HEK293T (cell line): ENCODE measurements at regions not wholly inside any gene's neighbourhood (a gene's known extent, or its start where the extent isn't known, plus 50 kb on each side); places are given as distances from the start of the nearest gene placed in this dataset.
"Not testable (repeated sequence)": the region's sequence is repeated elsewhere in the genome, so short reads cannot be mapped to it uniquely, and the experiment has no call there.

Source experiments
- CTCF ChIA-PET: fragments of 350-600 bp; formaldehyde crosslinking; extraction: SDS; loops from one replicate; lab custom pipeline; 2021; ENCODE audit warnings: antibody characterized with exemption, inconsistent platforms; lab: Yijun Ruan, JAX
- POLR2A ChIA-PET: fragments of 350-600 bp; formaldehyde crosslinking; extraction: SDS; loops from one replicate; lab custom pipeline; 2020; ENCODE audit warnings: antibody characterized with exemption, inconsistent platforms; lab: Yijun Ruan, JAX
- DNase-seq: peaks from one replicate; pipeline ENCODE4 v3.0.0; 2012; ENCODE audit warnings: mixed read lengths; ENCODE audit errors: extremely low spot score
- ARNT ChIP-seq: fragments of 450-650 bp; IDR thresholded peaks from 2 replicates; pipeline ENCODE4 v1.6.1; 2017; ENCODE audit warnings: mild to moderate bottlenecking
- BHLHE40 ChIP-seq: fragments of 450-650 bp; IDR thresholded peaks from 2 replicates; pipeline ENCODE4 v1.6.1; 2016; ENCODE audit warnings: mild to moderate bottlenecking, moderate library complexity, borderline replicate concordance
- CTBP1 ChIP-seq: fragments of 450-650 bp; IDR thresholded peaks from 2 replicates; pipeline ENCODE4 v1.6.1; 2016; ENCODE audit warnings: borderline replicate concordance
- ELF4 ChIP-seq: fragments of 450-650 bp; IDR thresholded peaks from 2 replicates; pipeline ENCODE4 v1.6.1; 2017; ENCODE audit warnings: antibody characterized with exemption
- FOXA1 ChIP-seq: fragments of 450-650 bp; IDR thresholded peaks from 2 replicates; pipeline ENCODE4 v1.6.1; 2016; ENCODE audit warnings: mild to moderate bottlenecking
- FOXK2 ChIP-seq: fragments of 450-650 bp; IDR thresholded peaks from 2 replicates; pipeline ENCODE4 v1.6.1; 2016; ENCODE audit warnings: mild to moderate bottlenecking
- FOXM1 ChIP-seq: fragments of 450-650 bp; IDR thresholded peaks from 2 replicates; pipeline ENCODE4 v1.6.1; 2017; ENCODE audit warnings: mild to moderate bottlenecking, borderline replicate concordance
- HDGF ChIP-seq: fragments of 450-650 bp; IDR thresholded peaks from 2 replicates; pipeline ENCODE4 v1.6.1; 2017; ENCODE audit warnings: antibody characterized with exemption, borderline replicate concordance
- L3MBTL2 ChIP-seq: fragments of 450-650 bp; conservative IDR thresholded peaks from 2 replicates; pipeline ENCODE4 v1.6.1; 2016; ENCODE audit warnings: mild to moderate bottlenecking
- LEF1 ChIP-seq: fragments of 450-650 bp; IDR thresholded peaks from 2 replicates; pipeline ENCODE4 v1.6.1; 2017; ENCODE audit warnings: mild to moderate bottlenecking, borderline replicate concordance
- NFRKB ChIP-seq: fragments of 450-650 bp; IDR thresholded peaks from 2 replicates; pipeline ENCODE4 v1.6.1; 2016; ENCODE audit warnings: mild to moderate bottlenecking, moderate library complexity
- PKNOX1 ChIP-seq: fragments of 450-650 bp; IDR thresholded peaks from 2 replicates; pipeline ENCODE4 v1.6.1; 2016
- SP1 ChIP-seq: fragments of 450-650 bp; IDR thresholded peaks from 2 replicates; pipeline ENCODE4 v1.6.1; 2017
- SUZ12 ChIP-seq: fragments of 450-650 bp; IDR thresholded peaks from 2 replicates; pipeline ENCODE4 v1.6.1; 2016; ENCODE audit warnings: mild to moderate bottlenecking
- TARDBP ChIP-seq: fragments of 450-650 bp; IDR thresholded peaks from 2 replicates; pipeline ENCODE4 v1.6.1; 2016
- ZNF384 ChIP-seq: fragments of 450-650 bp; IDR thresholded peaks from 2 replicates; pipeline ENCODE4 v1.6.1; 2016

GRCh38 chr13:84730376-84730775 lies 848.1 kb upstream of the SLITRK1 start:
- no peak for TF ChIP-seq SP1
- no peak for TF ChIP-seq FOXK2
- no peak for TF ChIP-seq NFRKB
- TF ChIP-seq CTBP1, result no peak
- no peak for TF ChIP-seq ARNT
- TF ChIP-seq LEF1, result no peak
- no peak for TF ChIP-seq FOXA1
- no peak for TF ChIP-seq FOXM1
- TF ChIP-seq ELF4, result no peak
- no peak for TF ChIP-seq HDGF
- TF ChIP-seq L3MBTL2, result no peak
- no peak for TF ChIP-seq ZNF384
- TF ChIP-seq SUZ12, result no peak
- TF ChIP-seq BHLHE40, result no peak
- no peak for TF ChIP-seq TARDBP
- TF ChIP-seq PKNOX1, result no peak
- CTCF ChIA-PET, result no interaction called here
- no peak for DNase-seq
- POLR2A ChIA-PET, result no interaction called here

GRCh38 chr13:84705982-84706710 lies 823.9 kb upstream of the SLITRK1 start:
- ChIA-PET POLR2A (no interaction called here), CTCF (no interaction called here)
- TF ChIP-seq HDGF (no peak), ZNF384 (peak; percentile 37; the same call in 1 of the 2 replicates)
- no peak for DNase-seq

GRCh38 chr13:84702174-84702573 lies 819.9 kb upstream of the SLITRK1 start:
- TF ChIP-seq BHLHE40, result no peak
- no peak for TF ChIP-seq SUZ12
- TF ChIP-seq ZNF384, result no peak
- no peak for TF ChIP-seq NFRKB
- TF ChIP-seq FOXK2, result no peak
- TF ChIP-seq FOXA1, result no peak
- TF ChIP-seq TARDBP, result no peak
- no peak for TF ChIP-seq PKNOX1
- no peak for TF ChIP-seq LEF1
- TF ChIP-seq ARNT, result no peak
- no peak for TF ChIP-seq ELF4
- TF ChIP-seq CTBP1, result no peak
- no peak for TF ChIP-seq HDGF
- TF ChIP-seq L3MBTL2, result no peak
- TF ChIP-seq SP1, result no peak
- TF ChIP-seq FOXM1, result no peak
- no peak for DNase-seq
- ChIA-PET POLR2A (no interaction called here), CTCF (no interaction called here)

GRCh38 chr13:84697591-84697990 lies 815.3 kb upstream of the SLITRK1 start:
- DNase-seq, POLR2A ChIA-PET: not testable (repeated sequence)
- CTCF ChIA-PET, result interaction anchor here (0.5 kb wide), 1 partner anchor 303 kb away, joined by 4 read pairs; no protein-coding TSS in a partner anchor

- DNase-seq, result no peak
- CTCF ChIA-PET, result no interaction called here
- POLR2A ChIA-PET, result no interaction called here
- TF ChIP-seq ELF4 (no peak), LEF1 (no peak), SUZ12 (no peak), ARNT (no peak), CTBP1 (no peak), NFRKB (no peak), PKNOX1 (no peak), HDGF (no peak), FOXA1 (no peak), FOXK2 (no peak), SP1 (no peak), FOXM1 (no peak), ZNF384 (no peak), BHLHE40 (no peak), L3MBTL2 (no peak), TARDBP (no peak)
These were observed 804.7 kb upstream of the SLITRK1 start for GRCh38 chr13:84686973-84687372.

GRCh38 chr13:84686458-84686857 lies 804.2 kb upstream of the SLITRK1 start:
- POLR2A ChIA-PET, result no interaction called here
- no peak for DNase-seq
- TF ChIP-seq PKNOX1 (no peak), CTBP1 (no peak), SP1 (no peak), NFRKB (no peak), TARDBP (no peak), LEF1 (no peak), HDGF (no peak), FOXM1 (no peak), ELF4 (no peak), FOXK2 (no peak), SUZ12 (no peak)
- CTCF ChIA-PET, result no interaction called here
